Endothelial cell of umbilical vein (primary cell): ENCODE measurements at regions not wholly inside any gene's neighbourhood (a gene's known extent, or its start where the extent isn't known, plus 50 kb on each side); places are given as distances from the start of the nearest gene placed in this dataset.

Experiments
- CTCF ChIP-seq, 2 donors: IDR thresholded peaks; 1 replicate in 1 of 2; 2 replicates in 1 of 2; pipeline ENCODE4 v1.5.1; 2011; ENCODE audit warnings: low read length in 2 of 2, mild to moderate bottlenecking in 2 of 2, moderate library complexity in 2 of 2, control low read depth in 1 of 2, inconsistent platforms in 1 of 2, low read depth in 1 of 2; ENCODE audit not compliant: insufficient read depth in 1 of 2; ENCODE audit errors: extremely low read depth in 1 of 2
- EZH2 ChIP-seq: IDR thresholded peaks from 2 replicates; pipeline ENCODE4 v1.6.1; 2012; ENCODE audit warnings: borderline replicate concordance, low read depth, mild to moderate bottlenecking, moderate library complexity, low read length, inconsistent platforms; ENCODE audit not compliant: severe bottlenecking
- FOS ChIP-seq: IDR thresholded peaks from 2 replicates; pipeline ENCODE4 v1.6.1; 2011; ENCODE audit warnings: mild to moderate bottlenecking, low read length, moderate library complexity, borderline replicate concordance; ENCODE audit not compliant: insufficient read depth
- JUN ChIP-seq: IDR thresholded peaks from 2 replicates; pipeline ENCODE4 v1.6.1; 2011; ENCODE audit warnings: borderline replicate concordance, low read depth; ENCODE audit not compliant: insufficient read length, insufficient read depth
- MAX ChIP-seq: IDR thresholded peaks from 2 replicates; pipeline ENCODE4 v1.6.1; 2011; ENCODE audit not compliant: insufficient read depth, insufficient read length
- MYC ChIP-seq: IDR thresholded peaks from one replicate; pipeline ENCODE4 v1.6.1; 2011; ENCODE audit warnings: mild to moderate bottlenecking, low read depth, low read length
- POLR2A ChIP-seq: IDR thresholded peaks from 2 replicates; pipeline ENCODE4 v1.6.1; 2012; ENCODE audit warnings: low read depth, mild to moderate bottlenecking, control low read depth, low read length

GRCh38 chr4:23232987-23233386, 540.2 kb downstream of the GBA3 start:
- TF ChIP-seq POLR2A: no peak
- TF ChIP-seq CTCF (IDR thresholded peaks at IDR 0.05; ENCODE audit: extremely low read depth in 1 of 2, insufficient read depth in 1 of 2, low read depth in 1 of 2, low read length in 2 of 2): no peak
- no peak for TF ChIP-seq EZH2
- no peak for TF ChIP-seq FOS
- TF ChIP-seq MAX: no peak
- TF ChIP-seq JUN: no peak
- no peak for TF ChIP-seq MYC
